ENCODE measurements at regions not wholly inside any gene's neighbourhood (a gene's known extent, or its start where the extent isn't known, plus 50 kb on each side); places are given as distances from the start of the nearest gene placed in this dataset.
"Not testable (repeated sequence)": the region's sequence is repeated elsewhere in the genome, so short reads cannot be mapped to it uniquely, and the experiment has no call there.

- TF ChIP-seq, protein P1, sequence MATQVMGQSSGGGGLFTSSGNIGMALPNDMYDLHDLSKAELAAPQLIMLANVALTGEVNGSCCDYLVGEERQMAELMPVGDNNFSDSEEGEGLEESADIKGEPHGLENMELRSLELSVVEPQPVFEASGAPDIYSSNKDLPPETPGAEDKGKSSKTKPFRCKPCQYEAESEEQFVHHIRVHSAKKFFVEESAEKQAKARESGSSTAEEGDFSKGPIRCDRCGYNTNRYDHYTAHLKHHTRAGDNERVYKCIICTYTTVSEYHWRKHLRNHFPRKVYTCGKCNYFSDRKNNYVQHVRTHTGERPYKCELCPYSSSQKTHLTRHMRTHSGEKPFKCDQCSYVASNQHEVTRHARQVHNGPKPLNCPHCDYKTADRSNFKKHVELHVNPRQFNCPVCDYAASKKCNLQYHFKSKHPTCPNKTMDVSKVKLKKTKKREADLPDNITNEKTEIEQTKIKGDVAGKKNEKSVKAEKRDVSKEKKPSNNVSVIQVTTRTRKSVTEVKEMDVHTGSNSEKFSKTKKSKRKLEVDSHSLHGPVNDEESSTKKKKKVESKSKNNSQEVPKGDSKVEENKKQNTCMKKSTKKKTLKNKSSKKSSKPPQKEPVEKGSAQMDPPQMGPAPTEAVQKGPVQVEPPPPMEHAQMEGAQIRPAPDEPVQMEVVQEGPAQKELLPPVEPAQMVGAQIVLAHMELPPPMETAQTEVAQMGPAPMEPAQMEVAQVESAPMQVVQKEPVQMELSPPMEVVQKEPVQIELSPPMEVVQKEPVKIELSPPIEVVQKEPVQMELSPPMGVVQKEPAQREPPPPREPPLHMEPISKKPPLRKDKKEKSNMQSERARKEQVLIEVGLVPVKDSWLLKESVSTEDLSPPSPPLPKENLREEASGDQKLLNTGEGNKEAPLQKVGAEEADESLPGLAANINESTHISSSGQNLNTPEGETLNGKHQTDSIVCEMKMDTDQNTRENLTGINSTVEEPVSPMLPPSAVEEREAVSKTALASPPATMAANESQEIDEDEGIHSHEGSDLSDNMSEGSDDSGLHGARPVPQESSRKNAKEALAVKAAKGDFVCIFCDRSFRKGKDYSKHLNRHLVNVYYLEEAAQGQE (IDR thresholded peaks at IDR 0.05) = no peak
Observed at GRCh38 chr13:59280297-59280696, 883.4 kb downstream of the DIAPH3 start (continued).

GRCh38 chr13:59281453-59281852, 882.3 kb downstream of the DIAPH3 start:
- peaks cover 0 to 3% (median 0%) of the 10 kb centered on the region in 4 donors for H3K27me3 ChIP-seq (ENCODE audit: control insufficient read depth in 4 of 4, insufficient read depth in 4 of 4, low read length in 3 of 4)
- 85% methylated on average over 8 of the region's 8 CpGs for WGBS
- no peak overlapping the region for H3K27ac ChIP-seq (ENCODE audit: low read depth in 1 of 2, low read length in 2 of 2)
- no peaks in the 10 kb centered on the region for H3K4me1 ChIP-seq (ENCODE audit: control insufficient read depth in 4 of 4, insufficient read depth in 4 of 4, low read length in 3 of 4)
- no peak for TF ChIP-seq ZBTB33 (IDR thresholded peaks at IDR 0.05)
- no peak for TF ChIP-seq NR2F2 (IDR thresholded peaks at IDR 0.05)
- TF ChIP-seq GABPA (IDR thresholded peaks at IDR 0.05 in 1 of 2, conservative IDR thresholded peaks at IDR 0.05 in 1 of 2) = no peak
- no peak for TF ChIP-seq HNF4G (IDR thresholded peaks at IDR 0.05)
- TF ChIP-seq SP1 (IDR thresholded peaks at IDR 0.05) = no peak
- TF ChIP-seq TAF1 (conservative IDR thresholded peaks at IDR 0.05) = no peak
- no peak for TF ChIP-seq HNF4A (conservative IDR thresholded peaks at IDR 0.05)
- no peak for TF ChIP-seq RXRA (IDR thresholded peaks at IDR 0.05)
- DNase-seq (ENCODE audit: low spot score) = no peak
- no peak overlapping the region for H3K9ac ChIP-seq (ENCODE audit: low read depth in 1 of 2, low read length in 2 of 2)
- no peaks in the 10 kb centered on the region for H3K36me3 ChIP-seq (ENCODE audit: control insufficient read depth in 4 of 4, insufficient read depth in 3 of 4, low read depth in 1 of 4, low read length in 3 of 4)
- no peak overlapping the region for H3K4me3 ChIP-seq (ENCODE audit: low read depth in 1 of 3, low read length in 3 of 3)
- H3K9me3 ChIP-seq (ENCODE audit: control insufficient read depth in 4 of 4, low read length in 3 of 4) = no peaks in the 10 kb centered on the region

DNA sequence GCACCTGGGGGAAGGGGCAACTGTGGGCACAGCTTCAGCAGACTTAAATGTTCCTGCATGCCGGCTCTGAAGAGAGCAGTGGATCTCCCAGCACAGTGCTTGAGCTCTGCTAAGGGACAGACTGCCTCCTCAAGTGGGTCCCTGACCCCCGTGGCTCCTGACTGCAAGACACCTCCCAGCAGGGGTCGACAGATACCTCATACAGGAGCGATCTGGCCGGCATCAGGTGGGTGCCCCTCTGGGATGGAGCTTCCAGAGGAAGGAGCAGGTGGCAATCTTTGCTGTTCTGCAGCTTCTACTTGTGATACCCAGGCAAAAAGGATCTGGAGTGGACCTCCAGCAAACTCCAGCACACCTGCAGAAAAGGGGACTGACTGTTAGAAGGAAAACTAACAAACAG, 871.5 kb downstream of the DIAPH3 start:
- H3K9ac ChIP-seq (ENCODE audit: low read depth in 1 of 2, low read length in 2 of 2) = not testable (repeated sequence)

GRCh38 chr13:59299584-59299983, 864.1 kb downstream of the DIAPH3 start:
- no peak overlapping the region for H3K9ac ChIP-seq (ENCODE audit: low read depth in 1 of 2, low read length in 2 of 2)
- H3K9me3 ChIP-seq (ENCODE audit: control insufficient read depth in 4 of 4, low read length in 3 of 4) = no peaks in the 10 kb centered on the region
- H3K27me3 ChIP-seq (ENCODE audit: control insufficient read depth in 4 of 4, insufficient read depth in 4 of 4, low read length in 3 of 4) = no peaks in the 10 kb centered on the region
- H3K4me3 ChIP-seq (ENCODE audit: low read depth in 1 of 3, low read length in 3 of 3) = no peak overlapping the region
- DNase-seq (ENCODE audit: low spot score) = no peak
- no peaks in the 10 kb centered on the region for H3K36me3 ChIP-seq (ENCODE audit: control insufficient read depth in 4 of 4, insufficient read depth in 3 of 4, low read depth in 1 of 4, low read length in 3 of 4)
- H3K4me1 ChIP-seq (ENCODE audit: control insufficient read depth in 4 of 4, insufficient read depth in 4 of 4, low read length in 3 of 4) = no peaks in the 10 kb centered on the region
- no peak overlapping the region for H3K27ac ChIP-seq (ENCODE audit: low read depth in 1 of 2, low read length in 2 of 2)
- WGBS = 88% methylated on average over 1 of the region's 1 CpG
- TF ChIP-seq ZBTB33 (IDR thresholded peaks at IDR 0.05) (no peak), TAF1 (conservative IDR thresholded peaks at IDR 0.05) (no peak), GABPA (IDR thresholded peaks at IDR 0.05 in 1 of 2, conservative IDR thresholded peaks at IDR 0.05 in 1 of 2) (no peak), FOXA2 (IDR thresholded peaks at IDR 0.05) (no peak), JUND (IDR thresholded peaks at IDR 0.05) (no peak), ATF3 (IDR thresholded peaks at IDR 0.05) (no peak), HNF4G (IDR thresholded peaks at IDR 0.05) (no peak), HNF4A (conservative IDR thresholded peaks at IDR 0.05) (no peak), FOXA1 (IDR thresholded peaks at IDR 0.05) (no peak), RAD21 (IDR thresholded peaks at IDR 0.05) (no peak)
- TF ChIP-seq, protein P1 (IDR thresholded peaks at IDR 0.05) = no peak
- TF ChIP-seq, protein P2, sequence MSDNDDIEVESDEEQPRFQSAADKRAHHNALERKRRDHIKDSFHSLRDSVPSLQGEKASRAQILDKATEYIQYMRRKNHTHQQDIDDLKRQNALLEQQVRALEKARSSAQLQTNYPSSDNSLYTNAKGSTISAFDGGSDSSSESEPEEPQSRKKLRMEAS (IDR thresholded peaks at IDR 0.05) = no peak

More for the DNA sequence above, 871.5 kb downstream of the DIAPH3 start:
- not testable (repeated sequence) for H3K27ac ChIP-seq (ENCODE audit: low read depth in 1 of 2, low read length in 2 of 2); H3K36me3 ChIP-seq (ENCODE audit: control insufficient read depth in 4 of 4, insufficient read depth in 3 of 4, low read depth in 1 of 4, low read length in 3 of 4); H3K9me3 ChIP-seq (ENCODE audit: control insufficient read depth in 4 of 4, low read length in 3 of 4); H3K4me1 ChIP-seq (ENCODE audit: control insufficient read depth in 4 of 4, insufficient read depth in 4 of 4, low read length in 3 of 4); H3K4me3 ChIP-seq (ENCODE audit: low read depth in 1 of 3, low read length in 3 of 3); H3K27me3 ChIP-seq (ENCODE audit: control insufficient read depth in 4 of 4, insufficient read depth in 4 of 4, low read length in 3 of 4); DNase-seq (ENCODE audit: low spot score)
- WGBS = 83% methylated on average over 5 of the region's 5 CpGs
